Natural killer cell (primary cell): ENCODE measurements at regions not wholly inside any gene's neighbourhood (a gene's known extent, or its start where the extent isn't known, plus 50 kb on each side); places are given as distances from the start of the nearest gene placed in this dataset.

Experiments
- ATAC-seq, 3 donors: fragments of 150-1000 bp in 2 of 3; fragments of 200-7000 bp in 1 of 3; cut with Tn5 transposase; 1 replicate in 1 of 3; 2 replicates in 2 of 3; pipeline ENCODE4 v1.10.0; 2021; ENCODE audit warnings: mild to moderate bottlenecking in 2 of 3, moderate library complexity in 2 of 3
- DNase-seq, 2 donors: peaks; one replicate each; pipeline versions ENCODE4 v3.0.0 to v3.0.0-alpha.2; 2013 to 2021; ENCODE audit warnings: mixed read lengths in 1 of 2
- H3K27ac ChIP-seq: one replicate; pipeline ENCODE4 v1.5.1; 2013; ENCODE audit warnings: mild to moderate bottlenecking, low read length
- H3K27me3 ChIP-seq: one replicate; pipeline ENCODE4 v1.6.1; 2013; ENCODE audit warnings: low read length; ENCODE audit not compliant: control insufficient read depth, insufficient read depth
- H3K36me3 ChIP-seq: one replicate; pipeline ENCODE4 v1.6.1; 2013; ENCODE audit warnings: low read length; ENCODE audit not compliant: control insufficient read depth, insufficient read depth
- H3K4me1 ChIP-seq: one replicate; pipeline ENCODE4 v1.6.1; 2013; ENCODE audit warnings: low read length; ENCODE audit not compliant: control insufficient read depth, insufficient read depth
- H3K4me3 ChIP-seq: one replicate; pipeline ENCODE4 v1.5.1; 2013; ENCODE audit warnings: low read length
- H3K9me3 ChIP-seq: one replicate; pipeline ENCODE4 v1.6.1; 2013; ENCODE audit warnings: low read length; ENCODE audit not compliant: control insufficient read depth, insufficient read depth
- H3K27ac Mint-ChIP-seq, 2 donors: one replicate each; pipeline ENCODE4 v1.8.0; 2022; ENCODE audit warnings: mild to moderate bottlenecking in 2 of 2, mixed read lengths in 2 of 2, moderate library complexity in 1 of 2
- H3K27me3 Mint-ChIP-seq, 2 donors: one replicate each; pipeline ENCODE4 v1.8.0; 2022; ENCODE audit warnings: low read depth in 2 of 2, mixed read lengths in 2 of 2
- H3K36me3 Mint-ChIP-seq: one replicate; pipeline ENCODE4 v1.8.0; 2022; ENCODE audit warnings: mixed read lengths
- H3K4me1 Mint-ChIP-seq, 2 donors: one replicate each; pipeline ENCODE4 v1.8.0; 2022; ENCODE audit warnings: mixed read lengths in 2 of 2
- H3K4me3 Mint-ChIP-seq: one replicate; pipeline ENCODE4 v1.8.0; 2022; ENCODE audit warnings: mild to moderate bottlenecking, moderate library complexity, mixed read lengths
- H3K9me3 Mint-ChIP-seq, 2 donors: one replicate each; pipeline ENCODE4 v1.8.0; 2022; ENCODE audit warnings: mixed read lengths in 2 of 2
- WGBS: methylation state at CpG from one replicate; pipeline ENCODE4 v1.1.7; 2013; ENCODE audit warnings: missing lambda C conversion rate; ENCODE audit not compliant: insufficient coverage; 5-methylcytosine and 5-hydroxymethylcytosine counted together
- intact Hi-C: fragments of 100-400 bp; cut with micrococcal nuclease; formaldehyde crosslinking; loops from one replicate; pipeline ENCODE4 v1.14.2; 2022
- TF ChIP-seq, protein P1 (sequence below): fragments of 200-600 bp; IDR thresholded peaks from one replicate; pipeline ENCODE4 v1.8.0; 2022; ENCODE audit warnings: antibody characterized with exemption

DNA sequence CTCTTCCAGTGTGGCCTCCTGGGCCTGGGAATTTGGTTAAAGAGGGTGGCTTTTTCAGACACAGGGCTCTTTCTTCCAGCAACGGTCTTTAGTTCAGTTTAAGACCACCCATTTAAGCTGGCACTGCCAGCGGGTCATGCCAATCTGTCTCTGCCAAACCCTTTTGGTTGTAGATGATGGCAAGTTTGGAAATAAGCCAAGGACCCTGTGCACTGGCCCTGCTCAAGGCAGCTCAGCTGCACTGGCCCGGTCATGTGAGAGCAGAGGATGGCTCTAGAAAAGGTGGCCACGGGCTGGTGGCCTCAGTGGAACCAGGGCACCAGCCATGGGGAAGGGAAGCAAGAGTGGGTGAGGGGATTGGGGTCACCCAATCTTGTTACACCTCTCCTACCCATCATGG, 294.1 kb downstream of the GLRX3 start:
- ATAC-seq (no peak), DNase-seq (no peak)
- H3K27ac Mint-ChIP-seq: no peak overlapping the region
- intact Hi-C loops: no loop called here
- WGBS: 77% methylated on average over 4 of the region's 4 CpGs
- no peaks in the 10 kb centered on the region for H3K27me3 ChIP-seq
- no peaks in the 10 kb centered on the region for H3K27me3 Mint-ChIP-seq
- peaks cover 0 to 2% of the 10 kb centered on the region in 2 donors for H3K9me3 Mint-ChIP-seq
- no peaks in the 10 kb centered on the region for H3K4me1 ChIP-seq
- no peaks in the 10 kb centered on the region for H3K36me3 ChIP-seq
- H3K36me3 Mint-ChIP-seq: no peaks in the 10 kb centered on the region
- H3K4me3 ChIP-seq: no peak overlapping the region
- no peak overlapping the region for H3K27ac ChIP-seq
- H3K4me1 Mint-ChIP-seq: no peaks in the 10 kb centered on the region
- H3K4me3 Mint-ChIP-seq: no peak overlapping the region
- no peaks in the 10 kb centered on the region for H3K9me3 ChIP-seq
- TF ChIP-seq, protein P1, sequence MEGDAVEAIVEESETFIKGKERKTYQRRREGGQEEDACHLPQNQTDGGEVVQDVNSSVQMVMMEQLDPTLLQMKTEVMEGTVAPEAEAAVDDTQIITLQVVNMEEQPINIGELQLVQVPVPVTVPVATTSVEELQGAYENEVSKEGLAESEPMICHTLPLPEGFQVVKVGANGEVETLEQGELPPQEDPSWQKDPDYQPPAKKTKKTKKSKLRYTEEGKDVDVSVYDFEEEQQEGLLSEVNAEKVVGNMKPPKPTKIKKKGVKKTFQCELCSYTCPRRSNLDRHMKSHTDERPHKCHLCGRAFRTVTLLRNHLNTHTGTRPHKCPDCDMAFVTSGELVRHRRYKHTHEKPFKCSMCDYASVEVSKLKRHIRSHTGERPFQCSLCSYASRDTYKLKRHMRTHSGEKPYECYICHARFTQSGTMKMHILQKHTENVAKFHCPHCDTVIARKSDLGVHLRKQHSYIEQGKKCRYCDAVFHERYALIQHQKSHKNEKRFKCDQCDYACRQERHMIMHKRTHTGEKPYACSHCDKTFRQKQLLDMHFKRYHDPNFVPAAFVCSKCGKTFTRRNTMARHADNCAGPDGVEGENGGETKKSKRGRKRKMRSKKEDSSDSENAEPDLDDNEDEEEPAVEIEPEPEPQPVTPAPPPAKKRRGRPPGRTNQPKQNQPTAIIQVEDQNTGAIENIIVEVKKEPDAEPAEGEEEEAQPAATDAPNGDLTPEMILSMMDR: no peak

- Mint-ChIP-seq H3K36me3 (no peaks in the 10 kb centered on the region), H3K4me1 (no peaks in the 10 kb centered on the region), H3K4me3 (no peak overlapping the region), H3K27ac (no peak overlapping the region), H3K27me3 (no peaks in the 10 kb centered on the region), H3K9me3 (peaks cover 0 to 2% of the 10 kb centered on the region in 2 donors)
- no peaks in the 10 kb centered on the region for H3K27me3 ChIP-seq
- ATAC-seq (no peak), DNase-seq (no peak)
- H3K9me3 ChIP-seq: no peaks in the 10 kb centered on the region
- H3K4me3 ChIP-seq: no peak overlapping the region
- 88% methylated on average over 15 of the region's 15 CpGs for WGBS
- no peak overlapping the region for H3K27ac ChIP-seq
- TF ChIP-seq, protein P1: no peak
- intact Hi-C loops: no loop called here
- H3K36me3 ChIP-seq: no peaks in the 10 kb centered on the region
- H3K4me1 ChIP-seq: no peaks in the 10 kb centered on the region
These were observed 294.9 kb downstream of the GLRX3 start for GRCh38 chr10:130430852-130431704.

DNA sequence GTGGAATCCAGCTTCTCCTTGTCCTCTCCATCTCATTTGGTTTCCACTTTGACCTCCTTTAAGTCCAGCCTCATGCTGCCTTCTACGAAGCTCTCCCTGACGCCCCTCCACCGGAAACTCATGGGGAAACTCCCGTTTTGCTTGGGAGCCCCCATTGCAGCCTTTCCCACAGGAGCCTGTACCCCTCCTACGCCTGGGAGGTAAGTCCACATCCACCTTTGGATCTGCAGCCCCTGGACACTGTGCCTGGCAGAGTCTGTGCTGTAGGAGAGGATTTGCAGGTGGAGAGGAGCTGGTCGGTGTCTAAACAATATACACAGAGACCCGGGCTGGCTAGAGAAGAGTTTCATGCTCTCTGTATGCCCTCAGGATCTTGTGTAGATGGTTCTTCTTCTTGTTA, 296.1 kb downstream of the GLRX3 start:
- no peak for DNase-seq
- Histone ChIP-seq H3K4me1 (no peaks in the 10 kb centered on the region), H3K9me3 (no peaks in the 10 kb centered on the region), H3K4me3 (no peak overlapping the region), H3K36me3 (no peaks in the 10 kb centered on the region), H3K27ac (no peak overlapping the region), H3K27me3 (no peaks in the 10 kb centered on the region)
- ATAC-seq: no peak
- WGBS: 90% methylated on average over 7 of the region's 7 CpGs
- intact Hi-C loops: no loop called here
- peaks cover 0 to 4% of the 10 kb centered on the region in 2 donors for H3K9me3 Mint-ChIP-seq
- no peaks in the 10 kb centered on the region for H3K36me3 Mint-ChIP-seq
- H3K27ac Mint-ChIP-seq: no peak overlapping the region
- TF ChIP-seq, protein P1: no peak
- H3K4me1 Mint-ChIP-seq: no peaks in the 10 kb centered on the region
- no peak overlapping the region for H3K4me3 Mint-ChIP-seq
- H3K27me3 Mint-ChIP-seq: no peaks in the 10 kb centered on the region

DNA sequence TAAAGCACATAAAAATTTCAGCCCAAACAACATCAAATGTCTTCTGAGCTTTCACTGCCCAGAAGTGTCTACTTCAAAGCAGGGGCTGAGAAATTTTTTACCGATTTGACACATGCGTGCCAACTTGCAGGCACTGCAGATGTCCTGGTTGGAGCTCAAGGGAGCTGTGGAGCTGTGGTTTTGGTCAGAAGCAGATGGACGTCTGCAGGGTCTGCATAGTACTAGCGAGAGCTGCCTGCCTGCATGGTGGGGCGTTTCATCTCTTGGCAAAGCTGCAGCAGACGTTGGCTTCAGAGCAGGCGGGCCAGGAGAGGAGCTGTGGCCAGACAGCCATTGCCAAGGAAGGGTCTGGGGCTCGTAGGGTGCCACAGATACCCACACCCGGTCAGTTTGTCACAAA, 296.7 kb downstream of the GLRX3 start:
- Histone ChIP-seq H3K4me1 (no peaks in the 10 kb centered on the region), H3K9me3 (no peaks in the 10 kb centered on the region), H3K36me3 (no peaks in the 10 kb centered on the region), H3K4me3 (no peak overlapping the region), H3K27ac (no peak overlapping the region), H3K27me3 (no peaks in the 10 kb centered on the region)
- Mint-ChIP-seq H3K36me3 (no peaks in the 10 kb centered on the region), H3K4me3 (no peak overlapping the region), H3K27me3 (no peaks in the 10 kb centered on the region), H3K27ac (no peak overlapping the region), H3K4me1 (no peaks in the 10 kb centered on the region), H3K9me3 (peaks cover 0 to 4% of the 10 kb centered on the region in 2 donors)
- DNase-seq (no peak), ATAC-seq (no peak)
- TF ChIP-seq, protein P1: no peak
- intact Hi-C loops: no loop called here
- WGBS: 77% methylated on average over 9 of the region's 9 CpGs
